CD4-positive, alpha-beta T cell (primary cell): ENCODE measurements at regions not wholly inside any gene's neighbourhood (a gene's known extent, or its start where the extent isn't known, plus 50 kb on each side); places are given as distances from the start of the nearest gene placed in this dataset.

Experiments
- ATAC-seq: fragments of 200-7000 bp; cut with Tn5 transposase; one replicate; pipeline ENCODE4 v1.10.0; 2022; ENCODE audit warnings: mild to moderate bottlenecking; ENCODE audit not compliant: poor library complexity
- CTCF ChIA-PET: fragments of 350-600 bp; sonication (Branson Sonifier 250); formaldehyde crosslinking; loops from one replicate; lab custom pipeline; 2021; ENCODE audit warnings: antibody characterized with exemption, inconsistent platforms; lab: Charles Lee
- POLR2A ChIA-PET: fragments of 350-600 bp; sonication (Branson Sonifier 250); formaldehyde crosslinking; loops from one replicate; lab custom pipeline; 2021; ENCODE audit warnings: antibody characterized with exemption, inconsistent platforms; lab: Charles Lee
- DNase-seq, 14 experiments: peaks; one replicate each; pipeline ENCODE4 v3.0.0-alpha.2; 2013 to 2020; ENCODE audit warnings: mixed read lengths in 2 of 14
- H3K27ac ChIP-seq, 2 donors: one replicate each; pipeline versions ENCODE4 v1.5.1 to v1.7.0; 2013; ENCODE audit warnings: low read length in 2 of 2, low read depth in 1 of 2, mild to moderate bottlenecking in 1 of 2
- H3K27me3 ChIP-seq, 2 experiments: 1 replicate in 1 of 2; 2 replicates in 1 of 2; pipeline versions ENCODE4 v1.6.1 to v1.7.0; 2013; ENCODE audit warnings: low read length in 2 of 2, control low read depth in 1 of 2, mild to moderate bottlenecking in 1 of 2, moderate library complexity in 1 of 2; ENCODE audit not compliant: insufficient read depth in 2 of 2, control insufficient read depth in 1 of 2
- H3K36me3 ChIP-seq: one replicate; pipeline ENCODE4 v1.6.1; 2013; ENCODE audit warnings: low read length, control low read depth; ENCODE audit not compliant: insufficient read depth
- H3K4me1 ChIP-seq: one replicate; pipeline ENCODE4 v1.6.1; 2013; ENCODE audit warnings: low read length, control low read depth; ENCODE audit not compliant: insufficient read depth
- H3K4me3 ChIP-seq: one replicate; pipeline ENCODE4 v1.5.1; 2013; ENCODE audit warnings: mild to moderate bottlenecking, low read length, moderate library complexity
- H3K9me3 ChIP-seq, 2 experiments: 1 replicate in 1 of 2; 2 replicates in 1 of 2; pipeline versions ENCODE4 v1.6.1 to v1.7.0; 2013; ENCODE audit warnings: low read length in 2 of 2, mild to moderate bottlenecking in 2 of 2, control low read depth in 1 of 2, moderate library complexity in 1 of 2; ENCODE audit not compliant: control insufficient read depth in 1 of 2, insufficient read depth in 1 of 2
- H3K27ac Mint-ChIP-seq: one replicate; pipeline ENCODE4 v1.8.0; 2020; ENCODE audit warnings: mixed read lengths
- H3K27me3 Mint-ChIP-seq: one replicate; pipeline ENCODE4 v1.8.0; 2021; ENCODE audit warnings: mixed read lengths
- H3K36me3 Mint-ChIP-seq: one replicate; pipeline ENCODE4 v1.8.0; 2021; ENCODE audit warnings: low read depth, mixed read lengths
- H3K4me1 Mint-ChIP-seq: one replicate; pipeline ENCODE4 v1.8.0; 2021; ENCODE audit warnings: low read depth, mixed read lengths
- H3K4me3 Mint-ChIP-seq: one replicate; pipeline ENCODE4 v1.8.0; 2020; ENCODE audit warnings: mild to moderate bottlenecking, mixed read lengths
- H3K9me3 Mint-ChIP-seq: one replicate; pipeline ENCODE4 v1.8.0; 2020; ENCODE audit warnings: mixed read lengths
- CTCF ChIP-seq: fragments of 200-600 bp; IDR thresholded peaks from one replicate; pipeline ENCODE4 v1.8.0; 2022; ENCODE audit warnings: antibody characterized with exemption, mild to moderate bottlenecking
- intact Hi-C, 2 experiments: fragments of 100-400 bp; cut with DNase I in 1 of 2; cut with micrococcal nuclease in 1 of 2; formaldehyde crosslinking; loops; one replicate each; pipeline versions ENCODE4 v1.15.1 to v1.9.0; 2023 to 2025; cut with DNase I, micrococcal nuclease

GRCh38 chr5:161219816-161220215 lies 326.7 kb downstream of the GABRB2 start:
- ChIA-PET POLR2A (no interaction called here), CTCF (no interaction called here)
- no peaks in the 10 kb centered on the region for H3K27me3 Mint-ChIP-seq
- ATAC-seq (no peak), DNase-seq (no peak)
- intact Hi-C loops, result no loop called here
- no peaks in the 10 kb centered on the region for H3K36me3 Mint-ChIP-seq
- H3K4me3 ChIP-seq, result no peak overlapping the region
- no peaks in the 10 kb centered on the region for H3K9me3 Mint-ChIP-seq
- H3K27ac ChIP-seq, result no peak overlapping the region
- no peak for TF ChIP-seq CTCF
- H3K36me3 ChIP-seq, result no peaks in the 10 kb centered on the region
- H3K4me1 ChIP-seq, result no peaks in the 10 kb centered on the region
- no peak overlapping the region for H3K4me3 Mint-ChIP-seq
- H3K9me3 ChIP-seq, result no peaks in the 10 kb centered on the region
- H3K4me1 Mint-ChIP-seq, result no peaks in the 10 kb centered on the region
- H3K27me3 ChIP-seq, result no peaks in the 10 kb centered on the region
- no peak overlapping the region for H3K27ac Mint-ChIP-seq

GRCh38 chr5:161216877-161217276 lies 329.6 kb downstream of the GABRB2 start:
- Histone ChIP-seq H3K4me3 (no peak overlapping the region), H3K27me3 (no peaks in the 10 kb centered on the region), H3K36me3 (no peaks in the 10 kb centered on the region), H3K9me3 (no peaks in the 10 kb centered on the region), H3K27ac (no peak overlapping the region), H3K4me1 (no peaks in the 10 kb centered on the region)
- H3K36me3 Mint-ChIP-seq, result no peaks in the 10 kb centered on the region
- intact Hi-C loops, result no loop called here
- DNase-seq (no peak), ATAC-seq (no peak)
- no peak for TF ChIP-seq CTCF
- no peaks in the 10 kb centered on the region for H3K27me3 Mint-ChIP-seq
- no peaks in the 10 kb centered on the region for H3K4me1 Mint-ChIP-seq
- H3K9me3 Mint-ChIP-seq, result no peaks in the 10 kb centered on the region
- no peak overlapping the region for H3K27ac Mint-ChIP-seq
- ChIA-PET CTCF (no interaction called here), POLR2A (no interaction called here)
- H3K4me3 Mint-ChIP-seq, result no peak overlapping the region

GRCh38 chr5:161212123-161212712 lies 334.3 kb downstream of the GABRB2 start:
- Mint-ChIP-seq H3K27me3 (no peaks in the 10 kb centered on the region), H3K36me3 (no peaks in the 10 kb centered on the region), H3K27ac (no peak overlapping the region), H3K4me1 (no peaks in the 10 kb centered on the region), H3K9me3 (no peaks in the 10 kb centered on the region), H3K4me3 (no peak overlapping the region)
- Histone ChIP-seq H3K27me3 (no peaks in the 10 kb centered on the region), H3K4me3 (no peak overlapping the region), H3K36me3 (no peaks in the 10 kb centered on the region), H3K27ac (no peak overlapping the region), H3K9me3 (no peaks in the 10 kb centered on the region), H3K4me1 (no peaks in the 10 kb centered on the region)
- ChIA-PET CTCF (no interaction called here), POLR2A (no interaction called here)
- ATAC-seq (no peak), DNase-seq (no peak)
- intact Hi-C loops, result no loop called here
- TF ChIP-seq CTCF, result no peak
